ENCODE measurements at regions not wholly inside any gene's neighbourhood (a gene's known extent, or its start where the extent isn't known, plus 50 kb on each side); places are given as distances from the start of the nearest gene placed in this dataset.

DNA sequence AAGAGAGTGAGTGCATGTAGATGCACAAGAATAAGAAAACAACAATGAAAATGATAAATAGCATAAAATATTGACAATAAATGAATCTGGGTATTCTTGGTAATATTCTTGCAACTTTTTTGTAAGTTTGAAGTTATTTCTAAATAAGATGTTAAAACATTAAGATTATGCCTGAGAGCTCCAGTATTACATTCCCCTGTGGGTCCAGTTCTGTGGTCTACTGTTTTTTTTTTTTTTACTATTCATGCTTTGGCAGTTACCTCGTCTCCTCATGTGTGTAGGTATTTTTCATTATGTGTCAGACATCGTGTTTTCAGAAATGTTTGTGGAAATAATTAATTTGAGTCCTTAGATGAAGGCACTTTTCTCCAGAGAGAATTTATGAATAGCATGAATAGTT is 386.2 kb downstream of the AACS start:
- DNase-seq: no peak
- Mint-ChIP-seq H3K27me3 (peaks cover 14% of the 10 kb centered on the region), H3K9me3 (peaks cover 0 to 26% (median 6%) of the 10 kb centered on the region in 7 donors), H3K36me3 (no peaks in the 10 kb centered on the region), H3K27ac (no peak overlapping the region), H3K4me3 (no peak overlapping the region), H3K4me1 (no peaks in the 10 kb centered on the region)
- H3K27me3 ChIP-seq (ENCODE audit: control insufficient read depth, insufficient read depth, low read length): no peaks in the 10 kb centered on the region
- H3K4me1 ChIP-seq (ENCODE audit: control insufficient read depth, insufficient read depth, low read length, poor library complexity, severe bottlenecking): no peaks in the 10 kb centered on the region
- H3K4me3 ChIP-seq (ENCODE audit: low read depth, low read length): no peak overlapping the region
- peaks cover 6 to 12% of the 10 kb centered on the region in 2 experiments for H3K9me3 ChIP-seq (ENCODE audit: control insufficient read depth in 2 of 2, low read length in 2 of 2)
- H3K36me3 ChIP-seq (ENCODE audit: control insufficient read depth, insufficient read depth, low read length): no peaks in the 10 kb centered on the region
- ATAC-seq (ENCODE audit: low read depth in 2 of 2): no peak
- H3K27ac ChIP-seq (ENCODE audit: insufficient read depth, low read length, poor library complexity, severe bottlenecking): no peak overlapping the region

GRCh38 chr12:125453751-125454150 is 388.5 kb downstream of the AACS start:
- H3K9me3 ChIP-seq (ENCODE audit: control insufficient read depth in 2 of 2, low read length in 2 of 2): peaks cover 6 to 8% of the 10 kb centered on the region in 2 experiments
- Mint-ChIP-seq H3K9me3 (peaks cover 0 to 21% (median 6%) of the 10 kb centered on the region in 7 donors), H3K4me3 (no peak overlapping the region), H3K27me3 (peaks cover 14% of the 10 kb centered on the region), H3K36me3 (no peaks in the 10 kb centered on the region), H3K27ac (no peak overlapping the region), H3K4me1 (no peaks in the 10 kb centered on the region)
- no peaks in the 10 kb centered on the region for H3K36me3 ChIP-seq (ENCODE audit: control insufficient read depth, insufficient read depth, low read length)
- ATAC-seq (ENCODE audit: low read depth in 2 of 2): no peak
- H3K4me3 ChIP-seq (ENCODE audit: low read depth, low read length): no peak overlapping the region
- H3K27ac ChIP-seq (ENCODE audit: insufficient read depth, low read length, poor library complexity, severe bottlenecking): no peak overlapping the region
- no peaks in the 10 kb centered on the region for H3K4me1 ChIP-seq (ENCODE audit: control insufficient read depth, insufficient read depth, low read length, poor library complexity, severe bottlenecking)
- DNase-seq: no peak
- H3K27me3 ChIP-seq (ENCODE audit: control insufficient read depth, insufficient read depth, low read length): no peaks in the 10 kb centered on the region

GRCh38 chr12:125454291-125454690 is 389.1 kb downstream of the AACS start:
- H3K4me1 ChIP-seq (ENCODE audit: control insufficient read depth, insufficient read depth, low read length, poor library complexity, severe bottlenecking): no peaks in the 10 kb centered on the region
- H3K27ac ChIP-seq (ENCODE audit: insufficient read depth, low read length, poor library complexity, severe bottlenecking): no peak overlapping the region
- no peaks in the 10 kb centered on the region for H3K36me3 ChIP-seq (ENCODE audit: control insufficient read depth, insufficient read depth, low read length)
- DNase-seq (no peak), ATAC-seq (ENCODE audit: low read depth in 2 of 2) (no peak)
- no peak overlapping the region for H3K27ac Mint-ChIP-seq
- H3K4me3 Mint-ChIP-seq: no peak overlapping the region
- H3K4me1 Mint-ChIP-seq: no peaks in the 10 kb centered on the region
- H3K9me3 Mint-ChIP-seq: peaks cover 0 to 18% (median 6%) of the 10 kb centered on the region in 7 donors
- H3K36me3 Mint-ChIP-seq: no peaks in the 10 kb centered on the region
- H3K27me3 ChIP-seq (ENCODE audit: control insufficient read depth, insufficient read depth, low read length): no peaks in the 10 kb centered on the region
- peaks cover 14% of the 10 kb centered on the region for H3K27me3 Mint-ChIP-seq
- no peak overlapping the region for H3K4me3 ChIP-seq (ENCODE audit: low read depth, low read length)
- H3K9me3 ChIP-seq (ENCODE audit: control insufficient read depth in 2 of 2, low read length in 2 of 2): peaks cover 6 to 8% of the 10 kb centered on the region in 2 experiments

DNA sequence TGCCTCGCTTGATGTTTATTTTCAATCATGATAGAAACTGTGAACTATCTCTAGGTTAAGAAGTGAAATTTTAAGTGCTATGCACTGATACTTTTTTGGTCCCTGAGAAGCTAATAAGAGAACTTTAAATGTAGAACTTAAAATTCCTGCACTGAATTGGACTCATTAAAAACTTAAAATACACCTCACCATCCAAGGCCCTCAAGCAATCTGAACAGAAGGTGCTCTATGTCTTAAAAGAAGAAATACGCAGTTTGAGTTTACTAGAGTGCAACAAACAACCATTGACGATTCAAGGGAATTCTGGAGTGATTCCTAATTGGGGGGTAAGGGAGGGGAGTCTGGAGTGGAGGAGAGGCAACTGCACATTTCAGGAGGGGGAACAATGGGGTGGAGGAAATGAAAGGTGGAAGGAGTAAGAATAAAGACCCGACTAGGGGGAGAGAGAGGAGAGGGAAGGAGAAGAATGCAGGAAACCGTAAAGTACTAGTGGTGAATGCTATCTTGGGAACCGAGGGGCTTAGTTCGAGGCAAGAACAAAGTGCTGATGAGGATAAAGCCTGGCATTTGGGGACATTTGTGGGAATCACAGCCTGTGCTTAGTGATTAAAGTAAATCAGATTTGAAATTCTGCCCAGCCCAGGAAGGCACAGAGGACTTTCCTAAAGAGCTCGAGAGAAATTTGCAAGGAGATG is 389.7 kb downstream of the AACS start:
- DNase-seq: no peak

DNA sequence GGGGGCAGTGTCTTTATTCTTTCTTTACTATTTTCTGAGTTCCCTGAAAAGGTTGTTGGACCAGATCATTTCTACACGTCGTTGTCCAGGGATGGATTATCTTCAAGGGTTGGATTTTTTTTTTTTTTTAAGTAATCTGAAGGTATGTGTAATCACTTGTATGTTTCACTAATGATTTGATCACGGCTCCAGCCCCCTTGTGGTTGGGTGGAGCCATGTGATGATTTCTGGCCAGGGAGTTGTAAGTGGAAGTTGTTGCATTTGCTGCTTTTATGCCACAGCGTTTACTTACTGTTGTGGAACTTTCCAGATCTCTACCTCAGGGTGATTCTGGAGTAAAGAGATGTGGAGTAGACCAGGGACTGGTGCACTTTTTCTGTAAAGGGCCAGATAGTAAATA is 390.3 kb downstream of the AACS start:
- Mint-ChIP-seq H3K36me3 (no peaks in the 10 kb centered on the region), H3K9me3 (peaks cover 0 to 8% (median 5%) of the 10 kb centered on the region in 7 donors), H3K4me3 (no peak overlapping the region), H3K27me3 (peaks cover 14% of the 10 kb centered on the region), H3K4me1 (no peaks in the 10 kb centered on the region), H3K27ac (no peak overlapping the region)
- Histone ChIP-seq H3K27me3 (ENCODE audit: control insufficient read depth, insufficient read depth, low read length) (no peaks in the 10 kb centered on the region), H3K4me1 (ENCODE audit: control insufficient read depth, insufficient read depth, low read length, poor library complexity, severe bottlenecking) (no peaks in the 10 kb centered on the region), H3K36me3 (ENCODE audit: control insufficient read depth, insufficient read depth, low read length) (no peaks in the 10 kb centered on the region), H3K4me3 (ENCODE audit: low read depth, low read length) (no peak overlapping the region), H3K9me3 (ENCODE audit: control insufficient read depth in 2 of 2, low read length in 2 of 2) (peaks cover 6 to 8% of the 10 kb centered on the region in 2 experiments), H3K27ac (ENCODE audit: insufficient read depth, low read length, poor library complexity, severe bottlenecking) (no peak overlapping the region)
- no peak for ATAC-seq (ENCODE audit: low read depth in 2 of 2)
- no peak for DNase-seq

More for the DNA sequence above, 389.7 kb downstream of the AACS start:
- peaks cover 14% of the 10 kb centered on the region for H3K27me3 Mint-ChIP-seq
- H3K4me3 ChIP-seq (ENCODE audit: low read depth, low read length): no peak overlapping the region
- peaks cover 6 to 8% of the 10 kb centered on the region in 2 experiments for H3K9me3 ChIP-seq (ENCODE audit: control insufficient read depth in 2 of 2, low read length in 2 of 2)
- peaks cover 0 to 12% (median 5%) of the 10 kb centered on the region in 7 donors for H3K9me3 Mint-ChIP-seq
- H3K4me1 Mint-ChIP-seq: no peaks in the 10 kb centered on the region
- no peak overlapping the region for H3K4me3 Mint-ChIP-seq
- H3K27ac ChIP-seq (ENCODE audit: insufficient read depth, low read length, poor library complexity, severe bottlenecking): no peak overlapping the region
- no peaks in the 10 kb centered on the region for H3K36me3 ChIP-seq (ENCODE audit: control insufficient read depth, insufficient read depth, low read length)
- ATAC-seq (ENCODE audit: low read depth in 2 of 2): no peak
- no peaks in the 10 kb centered on the region for H3K36me3 Mint-ChIP-seq
- no peaks in the 10 kb centered on the region for H3K4me1 ChIP-seq (ENCODE audit: control insufficient read depth, insufficient read depth, low read length, poor library complexity, severe bottlenecking)
- no peaks in the 10 kb centered on the region for H3K27me3 ChIP-seq (ENCODE audit: control insufficient read depth, insufficient read depth, low read length)
- H3K27ac Mint-ChIP-seq: no peak overlapping the region

- Histone ChIP-seq H3K9me3 (ENCODE audit: control insufficient read depth in 2 of 2, low read length in 2 of 2) (no peaks in the 10 kb centered on the region), H3K4me3 (ENCODE audit: low read depth, low read length) (no peak overlapping the region), H3K36me3 (ENCODE audit: control insufficient read depth, insufficient read depth, low read length) (no peaks in the 10 kb centered on the region), H3K27me3 (ENCODE audit: control insufficient read depth, insufficient read depth, low read length) (no peaks in the 10 kb centered on the region), H3K4me1 (ENCODE audit: control insufficient read depth, insufficient read depth, low read length, poor library complexity, severe bottlenecking) (no peaks in the 10 kb centered on the region), H3K27ac (ENCODE audit: insufficient read depth, low read length, poor library complexity, severe bottlenecking) (no peak overlapping the region)
- no peaks in the 10 kb centered on the region for H3K4me1 Mint-ChIP-seq
- ATAC-seq (ENCODE audit: low read depth in 2 of 2) (no peak), DNase-seq (no peak)
- H3K27me3 Mint-ChIP-seq: peaks cover 10% of the 10 kb centered on the region
- peaks cover 0 to 4% (median 0%) of the 10 kb centered on the region in 7 donors for H3K9me3 Mint-ChIP-seq
- H3K4me3 Mint-ChIP-seq: no peak overlapping the region
- H3K36me3 Mint-ChIP-seq: no peaks in the 10 kb centered on the region
- H3K27ac Mint-ChIP-seq: no peak overlapping the region
Observed at GRCh38 chr12:125458552-125459268, 393.5 kb downstream of the AACS start.

GRCh38 chr12:125461831-125462230 is 396.6 kb downstream of the AACS start:
- Mint-ChIP-seq H3K36me3 (no peaks in the 10 kb centered on the region), H3K4me1 (no peaks in the 10 kb centered on the region), H3K27me3 (no peaks in the 10 kb centered on the region), H3K9me3 (peaks cover 0 to 4% (median 0%) of the 10 kb centered on the region in 7 donors), H3K4me3 (no peak overlapping the region), H3K27ac (no peak overlapping the region)
- Histone ChIP-seq H3K9me3 (ENCODE audit: control insufficient read depth in 2 of 2, low read length in 2 of 2) (no peaks in the 10 kb centered on the region), H3K4me1 (ENCODE audit: control insufficient read depth, insufficient read depth, low read length, poor library complexity, severe bottlenecking) (no peaks in the 10 kb centered on the region), H3K4me3 (ENCODE audit: low read depth, low read length) (no peak overlapping the region), H3K27me3 (ENCODE audit: control insufficient read depth, insufficient read depth, low read length) (no peaks in the 10 kb centered on the region), H3K27ac (ENCODE audit: insufficient read depth, low read length, poor library complexity, severe bottlenecking) (no peak overlapping the region), H3K36me3 (ENCODE audit: control insufficient read depth, insufficient read depth, low read length) (no peaks in the 10 kb centered on the region)
- DNase-seq (no peak), ATAC-seq (ENCODE audit: low read depth in 2 of 2) (no peak)

DNA sequence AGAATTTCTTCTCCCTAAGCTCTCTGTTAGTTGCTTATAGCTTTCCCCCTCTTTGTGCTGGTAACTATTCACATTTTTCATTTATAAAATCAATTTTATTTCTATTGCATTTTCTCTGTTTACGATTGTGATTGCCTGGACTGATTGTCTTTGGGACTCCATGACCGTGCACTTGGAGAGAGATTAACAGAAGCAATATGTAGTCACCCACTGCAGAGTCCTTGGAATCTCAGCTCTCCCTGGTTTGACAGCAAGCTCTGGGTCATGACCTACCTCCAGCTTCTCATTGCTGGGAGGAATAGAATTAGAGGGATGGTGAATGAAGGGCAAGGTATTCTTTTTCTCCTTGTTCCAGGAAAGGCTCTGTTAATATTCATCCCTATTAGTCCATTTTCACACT is 398.2 kb downstream of the AACS start:
- no peak for DNase-seq
- ATAC-seq (ENCODE audit: low read depth in 2 of 2): no peak
- Mint-ChIP-seq H3K27me3 (no peaks in the 10 kb centered on the region), H3K9me3 (peaks cover 0 to 4% (median 0%) of the 10 kb centered on the region in 7 donors), H3K4me3 (no peak overlapping the region), H3K4me1 (no peaks in the 10 kb centered on the region), H3K27ac (no peak overlapping the region), H3K36me3 (no peaks in the 10 kb centered on the region)
- H3K36me3 ChIP-seq (ENCODE audit: control insufficient read depth, insufficient read depth, low read length): no peaks in the 10 kb centered on the region
- no peak overlapping the region for H3K27ac ChIP-seq (ENCODE audit: insufficient read depth, low read length, poor library complexity, severe bottlenecking)
- no peaks in the 10 kb centered on the region for H3K4me1 ChIP-seq (ENCODE audit: control insufficient read depth, insufficient read depth, low read length, poor library complexity, severe bottlenecking)
- H3K9me3 ChIP-seq (ENCODE audit: control insufficient read depth in 2 of 2, low read length in 2 of 2): no peaks in the 10 kb centered on the region
- no peak overlapping the region for H3K4me3 ChIP-seq (ENCODE audit: low read depth, low read length)
- no peaks in the 10 kb centered on the region for H3K27me3 ChIP-seq (ENCODE audit: control insufficient read depth, insufficient read depth, low read length)
